Activated CD4-positive, alpha-beta memory T cell treated with anti-CD3 and anti-CD28 coated beads for 36 hours (primary cell): ENCODE measurements at regions not wholly inside any gene's neighbourhood (a gene's known extent, or its start where the extent isn't known, plus 50 kb on each side); places are given as distances from the start of the nearest gene placed in this dataset.

Experiments
- CTCF ChIA-PET: fragments of 350-600 bp; sonication (Branson Sonifier 250); formaldehyde crosslinking; loops from one replicate; lab custom pipeline; 2021; ENCODE audit warnings: antibody characterized with exemption, inconsistent platforms; lab: Charles Lee
- POLR2A ChIA-PET: fragments of 350-600 bp; sonication (Branson Sonifier 250); formaldehyde crosslinking; loops from one replicate; lab custom pipeline; 2021; ENCODE audit warnings: antibody characterized with exemption; lab: Charles Lee
- DNase-seq: peaks from one replicate; pipeline ENCODE4 v3.0.0-alpha.2; 2020
- H3K27ac Mint-ChIP-seq: one replicate; pipeline ENCODE4 v1.8.0; 2021; ENCODE audit warnings: mixed read lengths
- H3K27me3 Mint-ChIP-seq: one replicate; pipeline ENCODE4 v1.8.0; 2021; ENCODE audit warnings: mixed read lengths
- H3K36me3 Mint-ChIP-seq: one replicate; pipeline ENCODE4 v1.8.0; 2021; ENCODE audit warnings: mixed read lengths
- H3K4me1 Mint-ChIP-seq: one replicate; pipeline ENCODE4 v1.8.0; 2021; ENCODE audit warnings: low read depth, mixed read lengths
- H3K4me3 Mint-ChIP-seq: one replicate; pipeline ENCODE4 v1.8.0; 2021; ENCODE audit warnings: mild to moderate bottlenecking, mixed read lengths
- H3K9me3 Mint-ChIP-seq: one replicate; pipeline ENCODE4 v1.8.0; 2021; ENCODE audit warnings: mixed read lengths
- intact Hi-C: fragments of 100-400 bp; cut with micrococcal nuclease; formaldehyde crosslinking; loops from one replicate; pipeline ENCODE4 v1.15.1; 2023

GRCh38 chr10:3704565-3705325, 80.3 kb downstream of the KLF6 start:
- ChIA-PET CTCF (interaction anchor here (0.7 kb wide), 1 partner anchor 360 kb away, joined by 3 read pairs; no protein-coding TSS in a partner anchor), POLR2A (no interaction called here)

GRCh38 chr10:3702569-3702968, 82.4 kb downstream of the KLF6 start:
- DNase-seq = no peak
- ChIA-PET POLR2A (no interaction called here), CTCF (no interaction called here)
- Mint-ChIP-seq H3K9me3 (no peaks in the 10 kb centered on the region), H3K27me3 (peaks cover 4% of the 10 kb centered on the region), H3K27ac (no peak overlapping the region), H3K4me3 (no peak overlapping the region), H3K4me1 (no peaks in the 10 kb centered on the region), H3K36me3 (no peaks in the 10 kb centered on the region)
- intact Hi-C loops = no loop called here

More at GRCh38 chr10:3704565-3705325, 80.3 kb downstream of the KLF6 start:
- Mint-ChIP-seq H3K4me3 (no peak overlapping the region), H3K36me3 (no peaks in the 10 kb centered on the region), H3K4me1 (peaks cover 9% of the 10 kb centered on the region), H3K27me3 (peaks cover 4% of the 10 kb centered on the region), H3K9me3 (no peaks in the 10 kb centered on the region), H3K27ac (no peak overlapping the region)
- intact Hi-C loops = loop anchor here (5.0 kb wide), 1 partner anchor 37 kb away; no protein-coding TSS in a partner anchor
- DNase-seq = no peak

GRCh38 chr10:3702056-3702546, 82.9 kb downstream of the KLF6 start:
- no peaks in the 10 kb centered on the region for H3K9me3 Mint-ChIP-seq
- ChIA-PET POLR2A (no interaction called here), CTCF (no interaction called here)
- no peak for DNase-seq
- H3K27ac Mint-ChIP-seq = no peak overlapping the region
- H3K4me1 Mint-ChIP-seq = no peaks in the 10 kb centered on the region
- peaks cover 4% of the 10 kb centered on the region for H3K27me3 Mint-ChIP-seq
- no peak overlapping the region for H3K4me3 Mint-ChIP-seq
- H3K36me3 Mint-ChIP-seq = no peaks in the 10 kb centered on the region
- intact Hi-C loops = no loop called here

DNA sequence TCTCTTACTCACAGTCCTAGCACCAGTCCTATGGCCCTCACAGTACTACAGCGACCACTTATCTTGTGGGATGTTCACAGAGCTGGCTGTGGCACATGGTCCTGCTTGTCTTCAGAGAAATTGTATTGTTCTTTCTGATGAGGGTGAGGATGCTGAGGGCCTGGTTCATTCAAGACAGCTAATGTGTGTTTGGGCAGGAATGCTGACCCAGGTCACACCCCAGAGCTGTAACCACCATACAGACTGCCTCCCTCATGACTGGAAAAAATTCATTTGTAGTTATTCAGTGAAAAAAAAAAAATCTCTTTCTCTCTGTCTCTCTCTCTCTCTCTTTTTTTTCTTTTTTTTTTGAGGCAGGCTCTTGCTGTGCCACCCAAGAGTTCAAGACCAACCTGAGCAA, 83.5 kb downstream of the KLF6 start:
- Mint-ChIP-seq H3K27me3 (peaks cover 4% of the 10 kb centered on the region), H3K27ac (no peak overlapping the region), H3K36me3 (no peaks in the 10 kb centered on the region), H3K4me1 (no peaks in the 10 kb centered on the region), H3K9me3 (no peaks in the 10 kb centered on the region), H3K4me3 (no peak overlapping the region)
- POLR2A ChIA-PET = no interaction called here
- DNase-seq = no peak
- CTCF ChIA-PET = no interaction called here
- intact Hi-C loops = no loop called here

DNA sequence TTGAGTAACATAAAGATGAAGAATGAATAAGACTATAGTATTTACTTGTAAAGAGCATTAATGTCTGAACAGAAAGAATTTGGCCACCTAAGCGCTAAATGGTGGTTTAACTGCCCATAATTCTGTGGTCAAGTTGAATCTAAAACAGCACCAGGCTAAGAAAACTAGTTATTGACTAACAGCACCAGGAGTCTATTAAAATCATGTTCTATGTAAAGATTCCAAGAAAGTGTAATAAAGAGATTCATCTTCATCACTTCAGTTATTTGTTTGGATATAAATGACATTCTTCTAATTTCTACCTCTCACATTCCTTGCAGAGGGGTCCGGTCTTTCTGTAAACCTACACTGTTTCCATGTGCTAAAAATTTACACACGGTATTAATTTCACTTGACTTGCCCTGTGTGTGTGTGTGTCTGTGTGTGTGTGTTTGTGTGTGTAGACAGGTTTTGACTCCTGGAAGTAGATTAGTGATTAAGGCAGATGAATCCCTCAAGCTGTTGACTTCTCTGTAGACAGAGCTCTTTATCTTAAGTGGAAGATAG, 84.4 kb downstream of the KLF6 start:
- no peak overlapping the region for H3K27ac Mint-ChIP-seq
- ChIA-PET CTCF (no interaction called here), POLR2A (no interaction called here)
- no peak for DNase-seq
- no peaks in the 10 kb centered on the region for H3K36me3 Mint-ChIP-seq
- intact Hi-C loops = no loop called here
- no peaks in the 10 kb centered on the region for H3K4me1 Mint-ChIP-seq
- no peak overlapping the region for H3K4me3 Mint-ChIP-seq
- H3K27me3 Mint-ChIP-seq = peaks cover 4% of the 10 kb centered on the region
- no peaks in the 10 kb centered on the region for H3K9me3 Mint-ChIP-seq

GRCh38 chr10:3699916-3700315, 85.1 kb downstream of the KLF6 start:
- Mint-ChIP-seq H3K4me3 (no peak overlapping the region), H3K27me3 (peaks cover 4% of the 10 kb centered on the region), H3K27ac (no peak overlapping the region), H3K9me3 (no peaks in the 10 kb centered on the region), H3K36me3 (no peaks in the 10 kb centered on the region), H3K4me1 (no peaks in the 10 kb centered on the region)
- intact Hi-C loops = no loop called here
- ChIA-PET CTCF (no interaction called here), POLR2A (no interaction called here)
- no peak for DNase-seq

GRCh38 chr10:3698312-3698711, 86.7 kb downstream of the KLF6 start:
- no peaks in the 10 kb centered on the region for H3K36me3 Mint-ChIP-seq
- no peak overlapping the region for H3K27ac Mint-ChIP-seq
- H3K4me3 Mint-ChIP-seq = no peak overlapping the region
- ChIA-PET CTCF (no interaction called here), POLR2A (no interaction called here)
- DNase-seq = no peak
- no peaks in the 10 kb centered on the region for H3K9me3 Mint-ChIP-seq
- peaks cover 4% of the 10 kb centered on the region for H3K27me3 Mint-ChIP-seq
- intact Hi-C loops = no loop called here
- no peaks in the 10 kb centered on the region for H3K4me1 Mint-ChIP-seq

- Mint-ChIP-seq H3K9me3 (no peaks in the 10 kb centered on the region), H3K4me3 (no peak overlapping the region), H3K36me3 (no peaks in the 10 kb centered on the region), H3K27me3 (no peaks in the 10 kb centered on the region), H3K4me1 (peaks cover 16% of the 10 kb centered on the region), H3K27ac (no peak overlapping the region)
- POLR2A ChIA-PET = no interaction called here
- no peak for DNase-seq
- CTCF ChIA-PET = no interaction called here
- intact Hi-C loops = no loop called here
These were observed 91.3 kb downstream of the KLF6 start for GRCh38 chr10:3693698-3694080.

DNA sequence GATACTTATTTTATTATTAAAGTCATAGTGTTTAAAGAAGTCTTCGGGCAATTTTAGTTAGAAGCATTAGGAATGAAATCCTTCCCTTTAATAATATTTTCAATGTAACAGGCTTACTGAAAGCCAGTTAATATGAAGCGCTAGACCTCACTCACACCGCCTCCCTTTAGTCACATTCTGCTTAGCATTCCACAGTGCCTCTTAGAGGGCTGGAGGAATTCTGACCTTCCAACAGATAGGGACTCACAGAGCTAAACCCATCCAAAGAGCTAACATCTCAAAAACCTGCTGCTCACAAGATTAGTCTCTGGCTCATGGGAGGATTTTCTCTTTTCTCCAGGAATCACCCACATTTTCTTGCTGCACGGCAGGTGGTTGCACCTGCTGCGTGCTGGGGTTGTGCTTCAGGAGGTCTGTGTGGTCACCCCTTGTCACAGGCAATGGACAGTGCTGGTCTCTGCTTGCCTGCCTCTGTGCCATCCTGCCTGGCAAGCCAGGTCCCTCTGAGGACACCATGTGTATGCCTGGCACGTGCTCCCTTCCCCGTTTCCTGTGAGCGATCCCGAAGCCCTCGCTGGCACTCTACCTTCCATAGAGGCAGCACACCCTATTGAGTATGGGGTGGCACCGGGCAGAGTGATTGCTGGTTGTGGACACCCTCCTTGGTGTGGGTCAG, 91.8 kb downstream of the KLF6 start:
- Mint-ChIP-seq H3K27ac (no peak overlapping the region), H3K9me3 (no peaks in the 10 kb centered on the region), H3K36me3 (no peaks in the 10 kb centered on the region), H3K4me1 (peaks cover 16% of the 10 kb centered on the region), H3K27me3 (no peaks in the 10 kb centered on the region), H3K4me3 (no peak overlapping the region)
- POLR2A ChIA-PET = no interaction called here
- no peak for DNase-seq
- CTCF ChIA-PET = no interaction called here
- intact Hi-C loops = no loop called here

DNA sequence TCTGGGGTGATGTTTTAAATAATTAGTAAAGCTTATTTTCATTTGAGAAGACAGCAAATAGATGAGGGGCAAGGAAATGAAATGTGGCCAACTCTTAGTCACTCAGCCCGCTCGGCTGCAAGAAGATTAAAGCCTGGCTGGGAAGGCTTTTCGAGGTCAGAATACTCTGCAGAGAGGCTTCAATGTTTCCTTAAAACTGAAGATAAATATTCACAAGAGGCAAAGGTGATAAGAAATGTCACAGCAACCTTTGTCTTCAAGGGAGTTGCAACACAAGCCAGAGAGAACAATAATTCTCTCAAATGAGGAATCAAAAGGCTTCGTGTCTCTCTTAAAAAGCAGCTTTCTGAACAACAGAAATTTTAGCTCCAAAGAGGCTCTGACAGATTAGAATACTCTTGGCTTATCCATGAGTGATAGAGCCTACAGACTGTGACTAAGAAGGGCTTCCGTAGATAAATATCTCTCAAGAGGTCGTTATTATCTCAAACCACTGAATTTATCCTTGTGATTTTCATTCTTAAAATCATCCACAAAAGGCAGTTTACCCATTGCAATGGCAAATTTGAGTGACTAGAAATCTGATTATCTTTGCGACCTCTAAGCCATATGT, 92.5 kb downstream of the KLF6 start:
- Mint-ChIP-seq H3K27ac (no peak overlapping the region), H3K4me1 (peaks cover 16% of the 10 kb centered on the region), H3K36me3 (no peaks in the 10 kb centered on the region), H3K27me3 (no peaks in the 10 kb centered on the region), H3K4me3 (no peak overlapping the region), H3K9me3 (no peaks in the 10 kb centered on the region)
- intact Hi-C loops = no loop called here
- CTCF ChIA-PET = no interaction called here
- DNase-seq = no peak
- POLR2A ChIA-PET = no interaction called here

DNA sequence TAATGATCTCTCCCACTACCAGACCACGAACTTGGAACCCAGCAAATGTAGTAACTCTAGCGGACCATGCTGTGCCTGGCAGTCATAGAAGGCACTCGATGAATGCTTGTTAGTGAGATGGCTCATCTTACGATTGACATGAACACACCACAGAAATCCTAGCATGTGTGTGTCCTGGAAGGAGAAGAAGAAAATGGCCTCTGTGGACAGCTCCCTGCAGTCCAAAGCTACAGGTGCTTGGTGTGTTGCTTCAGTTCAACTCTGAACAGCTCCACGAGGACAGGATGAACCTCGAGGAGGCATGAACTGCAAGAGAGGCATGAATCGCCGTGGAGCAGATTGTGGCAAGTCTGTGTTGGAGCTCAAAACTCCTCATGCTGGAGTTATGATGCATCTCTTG, 93.5 kb downstream of the KLF6 start:
- ChIA-PET POLR2A (no interaction called here), CTCF (interaction anchor here (1.1 kb wide), 1 partner anchor 451 kb away, joined by 3 read pairs; no protein-coding TSS in a partner anchor)
- no peaks in the 10 kb centered on the region for H3K36me3 Mint-ChIP-seq
- no peak for DNase-seq
- peaks cover 16% of the 10 kb centered on the region for H3K4me1 Mint-ChIP-seq
- H3K4me3 Mint-ChIP-seq = no peak overlapping the region
- H3K27ac Mint-ChIP-seq = no peak overlapping the region
- H3K9me3 Mint-ChIP-seq = no peaks in the 10 kb centered on the region
- intact Hi-C loops = no loop called here
- H3K27me3 Mint-ChIP-seq = no peaks in the 10 kb centered on the region

DNA sequence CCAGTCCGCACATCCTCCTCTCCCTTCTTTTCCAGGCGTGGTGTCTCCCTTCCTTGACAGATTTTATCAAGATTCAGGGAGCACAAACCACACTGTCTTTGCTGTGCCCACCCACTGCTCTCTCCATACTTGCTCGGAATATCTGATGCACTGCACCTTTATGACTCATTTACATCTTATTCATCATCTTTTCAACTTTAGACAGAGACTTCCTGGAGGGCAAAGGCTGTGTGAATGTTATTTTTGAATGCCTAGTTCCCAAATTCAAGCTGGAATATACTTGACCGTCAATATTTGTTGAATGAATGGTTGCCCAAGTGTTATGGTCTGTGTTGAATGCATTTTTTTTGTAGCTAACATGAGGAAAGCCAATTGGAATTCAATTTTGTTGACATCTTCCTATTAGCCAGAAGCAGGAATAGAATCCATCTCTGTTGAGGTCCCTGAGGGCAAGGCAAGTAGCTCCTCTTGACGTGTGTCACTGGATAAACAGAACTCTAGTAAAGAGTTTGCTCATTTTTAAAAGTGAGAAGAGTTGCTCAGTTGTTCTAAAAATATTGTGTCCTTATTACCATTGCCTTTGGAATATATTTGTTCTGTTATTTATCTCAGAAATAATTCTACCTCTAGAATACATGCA, 95.0 kb downstream of the KLF6 start:
- Mint-ChIP-seq H3K4me3 (no peak overlapping the region), H3K36me3 (no peaks in the 10 kb centered on the region), H3K9me3 (no peaks in the 10 kb centered on the region), H3K4me1 (peaks cover 22% of the 10 kb centered on the region), H3K27me3 (no peaks in the 10 kb centered on the region), H3K27ac (peak overlapping the region; percentile 24)
- POLR2A ChIA-PET = interaction anchor here (1.5 kb wide), 1 partner anchor 85 kb away, joined by 3 read pairs; no protein-coding TSS in a partner anchor
- CTCF ChIA-PET = interaction anchor here (1.1 kb wide), 1 partner anchor 45 kb away, joined by 3 read pairs; no protein-coding TSS in a partner anchor
- DNase-seq = peak; percentile 35
- intact Hi-C loops = no loop called here
